ENCODE measurements at regions not wholly inside any gene's neighbourhood (a gene's known extent, or its start where the extent isn't known, plus 50 kb on each side); places are given as distances from the start of the nearest gene placed in this dataset.

- TF ChIP-seq EZH2phosphoT487 (IDR thresholded peaks at IDR 0.05; ENCODE audit: borderline replicate concordance) (no peak), CTCF (conservative IDR thresholded peaks at IDR 0.05; ENCODE audit: low read length) (no peak)
- H3K9me2 ChIP-seq (replicated peaks; ENCODE audit: low read depth, low read length), result no peaks in the 10 kb centered on the region
- H3K4me1 ChIP-seq (ENCODE audit: insufficient read depth, low read length, poor library complexity, severe bottlenecking), result peaks cover 9% of the 10 kb centered on the region
- no peak overlapping the region for H2AFZ ChIP-seq (ENCODE audit: low read length)
- H3K9me3 ChIP-seq (ENCODE audit: insufficient read depth, low read depth, low read length), result no peaks in the 10 kb centered on the region
- H3K79me2 ChIP-seq (ENCODE audit: insufficient read depth, low read length), result no peaks in the 10 kb centered on the region
- H3K9ac ChIP-seq (ENCODE audit: low read depth, low read length, poor library complexity, severe bottlenecking), result no peak overlapping the region
- no peaks in the 10 kb centered on the region for H3F3A ChIP-seq (ENCODE audit: low read depth)
- no peaks in the 10 kb centered on the region for H4K20me1 ChIP-seq (ENCODE audit: insufficient read depth, low read length, poor library complexity, severe bottlenecking)
- H3K36me3 ChIP-seq (ENCODE audit: insufficient read depth, low read length), result no peaks in the 10 kb centered on the region
- no peak overlapping the region for H3K4me2 ChIP-seq (ENCODE audit: low read depth, low read length, poor library complexity, severe bottlenecking)
- no peaks in the 10 kb centered on the region for H3K27me3 ChIP-seq (ENCODE audit: insufficient read depth, low read length, poor library complexity, severe bottlenecking)
- H3K4me3 ChIP-seq (ENCODE audit: low read length, poor library complexity, severe bottlenecking), result no peak overlapping the region
Observed at GRCh38 chr12:107436376-107436775, 249.2 kb upstream of the PWP1 start.

- no peaks in the 10 kb centered on the region for H3K79me2 ChIP-seq (ENCODE audit: insufficient read depth, low read length)
- no peaks in the 10 kb centered on the region for H3F3A ChIP-seq (ENCODE audit: low read depth)
- H3K4me1 ChIP-seq (ENCODE audit: insufficient read depth, low read length, poor library complexity, severe bottlenecking), result peaks cover 5% of the 10 kb centered on the region
- H3K9me3 ChIP-seq (ENCODE audit: insufficient read depth, low read depth, low read length), result no peaks in the 10 kb centered on the region
- no peaks in the 10 kb centered on the region for H3K36me3 ChIP-seq (ENCODE audit: insufficient read depth, low read length)
- no peak overlapping the region for H2AFZ ChIP-seq (ENCODE audit: low read length)
- no peak overlapping the region for H3K4me3 ChIP-seq (ENCODE audit: low read length, poor library complexity, severe bottlenecking)
- no peak overlapping the region for H3K4me2 ChIP-seq (ENCODE audit: low read depth, low read length, poor library complexity, severe bottlenecking)
- TF ChIP-seq CTCF (conservative IDR thresholded peaks at IDR 0.05; ENCODE audit: low read length), result no peak
- no peak for TF ChIP-seq EZH2phosphoT487 (IDR thresholded peaks at IDR 0.05; ENCODE audit: borderline replicate concordance)
- no peak overlapping the region for H3K9ac ChIP-seq (ENCODE audit: low read depth, low read length, poor library complexity, severe bottlenecking)
- no peaks in the 10 kb centered on the region for H3K27me3 ChIP-seq (ENCODE audit: insufficient read depth, low read length, poor library complexity, severe bottlenecking)
- H3K9me2 ChIP-seq (replicated peaks; ENCODE audit: low read depth, low read length), result no peaks in the 10 kb centered on the region
- H4K20me1 ChIP-seq (ENCODE audit: insufficient read depth, low read length, poor library complexity, severe bottlenecking), result no peaks in the 10 kb centered on the region
Observed at GRCh38 chr12:107436836-107437235, 248.8 kb upstream of the PWP1 start.

- Histone ChIP-seq H3K4me1 (ENCODE audit: insufficient read depth, low read length, poor library complexity, severe bottlenecking) (no peaks in the 10 kb centered on the region), H3K79me2 (ENCODE audit: insufficient read depth, low read length) (no peaks in the 10 kb centered on the region), H3K36me3 (ENCODE audit: insufficient read depth, low read length) (no peaks in the 10 kb centered on the region), H3K9me3 (ENCODE audit: insufficient read depth, low read depth, low read length) (no peaks in the 10 kb centered on the region), H4K20me1 (ENCODE audit: insufficient read depth, low read length, poor library complexity, severe bottlenecking) (no peaks in the 10 kb centered on the region), H3K4me3 (ENCODE audit: low read length, poor library complexity, severe bottlenecking) (no peak overlapping the region), H2AFZ (ENCODE audit: low read length) (no peak overlapping the region), H3K4me2 (ENCODE audit: low read depth, low read length, poor library complexity, severe bottlenecking) (no peak overlapping the region), H3F3A (ENCODE audit: low read depth) (no peaks in the 10 kb centered on the region), H3K9ac (ENCODE audit: low read depth, low read length, poor library complexity, severe bottlenecking) (no peak overlapping the region), H3K9me2 (replicated peaks; ENCODE audit: low read depth, low read length) (no peaks in the 10 kb centered on the region), H3K27me3 (ENCODE audit: insufficient read depth, low read length, poor library complexity, severe bottlenecking) (no peaks in the 10 kb centered on the region)
- TF ChIP-seq CTCF (conservative IDR thresholded peaks at IDR 0.05; ENCODE audit: low read length) (no peak), EZH2phosphoT487 (IDR thresholded peaks at IDR 0.05; ENCODE audit: borderline replicate concordance) (no peak)
Observed at GRCh38 chr12:107437954-107438353, 247.6 kb upstream of the PWP1 start.
